CD4-positive, alpha-beta T cell (primary cell): ENCODE measurements at regions not wholly inside any gene's neighbourhood (a gene's known extent, or its start where the extent isn't known, plus 50 kb on each side); places are given as distances from the start of the nearest gene placed in this dataset.

Experiments
- ATAC-seq: fragments of 200-7000 bp; cut with Tn5 transposase; one replicate; pipeline ENCODE4 v1.10.0; 2022; ENCODE audit warnings: mild to moderate bottlenecking; ENCODE audit not compliant: poor library complexity
- CTCF ChIA-PET: fragments of 350-600 bp; sonication (Branson Sonifier 250); formaldehyde crosslinking; loops from one replicate; lab custom pipeline; 2021; ENCODE audit warnings: antibody characterized with exemption, inconsistent platforms; lab: Charles Lee
- POLR2A ChIA-PET: fragments of 350-600 bp; sonication (Branson Sonifier 250); formaldehyde crosslinking; loops from one replicate; lab custom pipeline; 2021; ENCODE audit warnings: antibody characterized with exemption, inconsistent platforms; lab: Charles Lee
- DNase-seq, 14 experiments: peaks; one replicate each; pipeline ENCODE4 v3.0.0-alpha.2; 2013 to 2020; ENCODE audit warnings: mixed read lengths in 2 of 14
- H3K27ac ChIP-seq, 2 donors: one replicate each; pipeline versions ENCODE4 v1.5.1 to v1.7.0; 2013; ENCODE audit warnings: low read length in 2 of 2, low read depth in 1 of 2, mild to moderate bottlenecking in 1 of 2
- H3K27me3 ChIP-seq, 2 experiments: 1 replicate in 1 of 2; 2 replicates in 1 of 2; pipeline versions ENCODE4 v1.6.1 to v1.7.0; 2013; ENCODE audit warnings: low read length in 2 of 2, control low read depth in 1 of 2, mild to moderate bottlenecking in 1 of 2, moderate library complexity in 1 of 2; ENCODE audit not compliant: insufficient read depth in 2 of 2, control insufficient read depth in 1 of 2
- H3K36me3 ChIP-seq: one replicate; pipeline ENCODE4 v1.6.1; 2013; ENCODE audit warnings: low read length, control low read depth; ENCODE audit not compliant: insufficient read depth
- H3K4me1 ChIP-seq: one replicate; pipeline ENCODE4 v1.6.1; 2013; ENCODE audit warnings: low read length, control low read depth; ENCODE audit not compliant: insufficient read depth
- H3K4me3 ChIP-seq: one replicate; pipeline ENCODE4 v1.5.1; 2013; ENCODE audit warnings: mild to moderate bottlenecking, low read length, moderate library complexity
- H3K9me3 ChIP-seq, 2 experiments: 1 replicate in 1 of 2; 2 replicates in 1 of 2; pipeline versions ENCODE4 v1.6.1 to v1.7.0; 2013; ENCODE audit warnings: low read length in 2 of 2, mild to moderate bottlenecking in 2 of 2, control low read depth in 1 of 2, moderate library complexity in 1 of 2; ENCODE audit not compliant: control insufficient read depth in 1 of 2, insufficient read depth in 1 of 2
- H3K27ac Mint-ChIP-seq: one replicate; pipeline ENCODE4 v1.8.0; 2020; ENCODE audit warnings: mixed read lengths
- H3K27me3 Mint-ChIP-seq: one replicate; pipeline ENCODE4 v1.8.0; 2021; ENCODE audit warnings: mixed read lengths
- H3K36me3 Mint-ChIP-seq: one replicate; pipeline ENCODE4 v1.8.0; 2021; ENCODE audit warnings: low read depth, mixed read lengths
- H3K4me1 Mint-ChIP-seq: one replicate; pipeline ENCODE4 v1.8.0; 2021; ENCODE audit warnings: low read depth, mixed read lengths
- H3K4me3 Mint-ChIP-seq: one replicate; pipeline ENCODE4 v1.8.0; 2020; ENCODE audit warnings: mild to moderate bottlenecking, mixed read lengths
- H3K9me3 Mint-ChIP-seq: one replicate; pipeline ENCODE4 v1.8.0; 2020; ENCODE audit warnings: mixed read lengths
- intact Hi-C, 2 experiments: fragments of 100-400 bp; cut with DNase I in 1 of 2; cut with micrococcal nuclease in 1 of 2; formaldehyde crosslinking; loops; one replicate each; pipeline versions ENCODE4 v1.15.1 to v1.9.0; 2023 to 2025; cut with DNase I, micrococcal nuclease
- TF ChIP-seq, protein P1 (sequence below): fragments of 200-600 bp; IDR thresholded peaks from one replicate; pipeline ENCODE4 v1.8.0; 2022; ENCODE audit warnings: antibody characterized with exemption, mild to moderate bottlenecking

DNA sequence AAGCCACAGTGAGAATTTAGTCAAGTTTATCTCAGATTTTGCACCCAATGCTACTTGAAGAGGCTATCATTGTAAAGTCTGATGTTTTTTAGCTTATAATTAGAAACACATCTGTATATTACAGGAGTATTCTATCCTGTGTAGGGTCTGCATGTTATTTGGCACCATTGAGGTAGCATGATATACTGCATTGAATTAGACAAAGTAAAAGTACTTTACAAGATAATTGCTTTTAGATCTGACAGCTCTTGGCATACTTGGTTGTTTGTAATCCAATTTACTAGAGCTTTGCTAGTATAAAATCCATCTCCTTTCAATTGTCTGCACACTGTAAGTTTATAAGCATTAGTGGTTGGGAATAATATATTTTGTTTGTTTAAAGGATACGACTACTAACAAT is 714.3 kb downstream of the ANKRD7 start:
- Histone ChIP-seq H3K4me3 (no peak overlapping the region), H3K27ac (no peak overlapping the region), H3K27me3 (no peaks in the 10 kb centered on the region), H3K9me3 (no peaks in the 10 kb centered on the region), H3K4me1 (no peaks in the 10 kb centered on the region), H3K36me3 (no peaks in the 10 kb centered on the region)
- no peaks in the 10 kb centered on the region for H3K9me3 Mint-ChIP-seq
- H3K27ac Mint-ChIP-seq, result no peak overlapping the region
- ChIA-PET POLR2A (no interaction called here), CTCF (no interaction called here)
- H3K4me3 Mint-ChIP-seq, result no peak overlapping the region
- intact Hi-C loops, result no loop called here
- DNase-seq (no peak), ATAC-seq (no peak)
- no peaks in the 10 kb centered on the region for H3K4me1 Mint-ChIP-seq
- H3K36me3 Mint-ChIP-seq, result no peaks in the 10 kb centered on the region
- no peaks in the 10 kb centered on the region for H3K27me3 Mint-ChIP-seq
- TF ChIP-seq, protein P1, sequence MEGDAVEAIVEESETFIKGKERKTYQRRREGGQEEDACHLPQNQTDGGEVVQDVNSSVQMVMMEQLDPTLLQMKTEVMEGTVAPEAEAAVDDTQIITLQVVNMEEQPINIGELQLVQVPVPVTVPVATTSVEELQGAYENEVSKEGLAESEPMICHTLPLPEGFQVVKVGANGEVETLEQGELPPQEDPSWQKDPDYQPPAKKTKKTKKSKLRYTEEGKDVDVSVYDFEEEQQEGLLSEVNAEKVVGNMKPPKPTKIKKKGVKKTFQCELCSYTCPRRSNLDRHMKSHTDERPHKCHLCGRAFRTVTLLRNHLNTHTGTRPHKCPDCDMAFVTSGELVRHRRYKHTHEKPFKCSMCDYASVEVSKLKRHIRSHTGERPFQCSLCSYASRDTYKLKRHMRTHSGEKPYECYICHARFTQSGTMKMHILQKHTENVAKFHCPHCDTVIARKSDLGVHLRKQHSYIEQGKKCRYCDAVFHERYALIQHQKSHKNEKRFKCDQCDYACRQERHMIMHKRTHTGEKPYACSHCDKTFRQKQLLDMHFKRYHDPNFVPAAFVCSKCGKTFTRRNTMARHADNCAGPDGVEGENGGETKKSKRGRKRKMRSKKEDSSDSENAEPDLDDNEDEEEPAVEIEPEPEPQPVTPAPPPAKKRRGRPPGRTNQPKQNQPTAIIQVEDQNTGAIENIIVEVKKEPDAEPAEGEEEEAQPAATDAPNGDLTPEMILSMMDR, result no peak

DNA sequence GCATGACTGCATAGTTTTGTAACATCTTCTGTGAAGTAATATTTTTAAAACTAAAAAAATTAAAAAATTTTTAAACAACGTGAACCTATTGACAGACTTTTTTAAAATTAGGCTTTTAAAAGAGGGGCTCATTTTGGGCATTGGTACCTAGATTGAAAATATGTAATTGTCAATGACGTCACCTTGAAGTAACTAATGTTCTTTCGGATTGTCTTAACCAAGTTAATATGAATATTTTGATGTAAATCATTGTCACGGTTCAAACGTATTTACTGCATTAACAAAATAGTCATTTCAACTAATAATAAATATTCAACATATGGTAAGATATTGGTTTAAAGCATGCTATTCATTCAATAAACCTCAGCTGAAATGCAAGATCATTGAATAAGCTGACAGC is 719.8 kb downstream of the ANKRD7 start:
- Histone ChIP-seq H3K4me3 (no peak overlapping the region), H3K36me3 (no peaks in the 10 kb centered on the region), H3K27me3 (no peaks in the 10 kb centered on the region), H3K9me3 (peaks cover 0 to 8% of the 10 kb centered on the region in 2 experiments), H3K4me1 (no peaks in the 10 kb centered on the region), H3K27ac (no peak overlapping the region)
- no peak overlapping the region for H3K27ac Mint-ChIP-seq
- H3K4me3 Mint-ChIP-seq, result no peak overlapping the region
- DNase-seq (no peak), ATAC-seq (no peak)
- no peaks in the 10 kb centered on the region for H3K4me1 Mint-ChIP-seq
- no peaks in the 10 kb centered on the region for H3K27me3 Mint-ChIP-seq
- TF ChIP-seq, protein P1, result no peak
- H3K9me3 Mint-ChIP-seq, result peaks cover 4% of the 10 kb centered on the region
- no peaks in the 10 kb centered on the region for H3K36me3 Mint-ChIP-seq
- POLR2A ChIA-PET, result no interaction called here
- intact Hi-C loops, result no loop called here
- CTCF ChIA-PET, result no interaction called here

DNA sequence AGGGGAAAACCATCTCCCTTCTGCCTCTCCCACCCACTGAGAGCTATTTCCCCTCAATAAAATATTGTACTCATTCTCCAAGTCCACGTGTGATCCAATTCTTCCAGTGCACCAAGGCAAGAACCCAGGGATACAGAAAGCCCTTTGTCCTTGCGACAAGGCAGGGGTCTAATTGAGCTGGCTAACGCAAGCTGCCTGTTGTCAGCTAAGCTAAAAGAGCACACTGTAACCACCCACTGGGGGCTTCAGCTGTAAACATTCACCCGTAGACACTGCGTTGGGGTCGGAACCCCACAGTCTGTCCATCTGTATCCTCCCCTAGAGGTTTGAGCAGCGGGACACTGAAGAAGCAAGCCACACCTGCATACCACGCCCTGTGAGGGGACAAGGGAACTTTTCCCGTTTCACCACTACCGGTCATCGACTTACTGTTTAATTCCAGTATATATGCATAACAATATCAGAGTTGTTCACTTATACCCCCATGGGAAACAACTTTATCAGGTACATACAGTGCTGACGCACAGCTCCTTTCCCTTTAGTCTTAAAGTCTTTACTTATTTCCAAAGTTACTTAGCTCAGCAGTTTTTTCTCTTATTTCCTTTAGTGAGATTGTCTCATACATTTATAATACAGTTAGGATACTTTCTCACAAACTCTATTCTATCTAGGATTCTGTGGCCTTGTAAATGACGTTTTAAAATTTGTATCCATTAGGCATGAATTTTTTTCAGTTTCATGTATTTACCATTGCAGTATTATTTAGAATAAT is 721.6 kb downstream of the ANKRD7 start:
- H3K27me3 ChIP-seq, result no peaks in the 10 kb centered on the region
- no peak for ATAC-seq
- CTCF ChIA-PET, result no interaction called here
- Mint-ChIP-seq H3K4me3 (no peak overlapping the region), H3K27me3 (no peaks in the 10 kb centered on the region), H3K27ac (no peak overlapping the region), H3K9me3 (peaks cover 9% of the 10 kb centered on the region), H3K4me1 (no peaks in the 10 kb centered on the region), H3K36me3 (no peaks in the 10 kb centered on the region)
- H3K4me3 ChIP-seq, result no peak overlapping the region
- H3K9me3 ChIP-seq, result peaks cover 0 to 11% of the 10 kb centered on the region in 2 experiments
- no peak overlapping the region for H3K27ac ChIP-seq
- POLR2A ChIA-PET, result interaction anchor here (0.6 kb wide), 1 partner anchor 235 kb away, joined by 3 read pairs; no protein-coding TSS in a partner anchor
- no peaks in the 10 kb centered on the region for H3K4me1 ChIP-seq
- DNase-seq, result no peak
- TF ChIP-seq, protein P1, result no peak
- H3K36me3 ChIP-seq, result no peaks in the 10 kb centered on the region
- intact Hi-C loops, result no loop called here
